OCI-LY1 (cell line): ENCODE measurements at regions not wholly inside any gene's neighbourhood (a gene's known extent, or its start where the extent isn't known, plus 50 kb on each side); places are given as distances from the start of the nearest gene placed in this dataset.

Experiments used
- H2AFZ ChIP-seq: fragments of 200-600 bp; sonication (generic), shearing (Covaris generic); 2 replicates; pipeline ENCODE4 v1.6.0; 2014; ENCODE audit warnings: antibody characterized with exemption, mild to moderate bottlenecking, low read length
- H3F3A ChIP-seq: fragments of 200-600 bp; sonication (generic), shearing (Covaris generic); 2 replicates; pipeline ENCODE4 v1.6.0; 2014; ENCODE audit warnings: mild to moderate bottlenecking, antibody characterized with exemption, low read length, moderate library complexity; ENCODE audit not compliant: insufficient read depth
- H3K27ac ChIP-seq: fragments of 200-600 bp; sonication (generic); 2 replicates; pipeline ENCODE4 v1.5.1; 2014; ENCODE audit warnings: low read length, mixed run types, mild to moderate bottlenecking, low read depth; ENCODE audit not compliant: poor library complexity, severe bottlenecking
- H3K27me3 ChIP-seq: fragments of 200-600 bp; sonication (generic); 2 replicates; pipeline ENCODE4 v1.6.0; 2014; ENCODE audit warnings: antibody characterized with exemption, mild to moderate bottlenecking, low read length, moderate library complexity; ENCODE audit not compliant: insufficient read depth
- H3K36me3 ChIP-seq: fragments of 200-600 bp; sonication (generic); 2 replicates; pipeline ENCODE4 v1.6.1; 2014; ENCODE audit warnings: mild to moderate bottlenecking, antibody characterized with exemption, low read length, moderate library complexity, mixed read lengths; ENCODE audit not compliant: insufficient read depth
- H3K4me1 ChIP-seq: fragments of 200-600 bp; sonication (generic); 2 replicates; pipeline ENCODE4 v1.5.1; 2014; ENCODE audit warnings: mild to moderate bottlenecking, low read length, moderate library complexity; ENCODE audit not compliant: insufficient read depth, severe bottlenecking
- H3K4me2 ChIP-seq: fragments of 200-600 bp; sonication (generic), shearing (Covaris generic); 2 replicates; pipeline ENCODE4 v1.6.1; 2014; ENCODE audit warnings: low read length
- H3K4me3 ChIP-seq: fragments of 200-600 bp; sonication (generic); 2 replicates; pipeline ENCODE4 v1.5.1; 2014; ENCODE audit warnings: low read length, low read depth, mild to moderate bottlenecking, mixed read lengths; ENCODE audit not compliant: poor library complexity, severe bottlenecking
- H3K79me2 ChIP-seq: fragments of 200-600 bp; shearing (Covaris generic); 2 replicates; pipeline ENCODE4 v1.6.1; 2016; ENCODE audit warnings: mixed run types, low read length, mixed read lengths; ENCODE audit not compliant: insufficient read depth
- H3K9ac ChIP-seq: fragments of 200-600 bp; sonication (generic), shearing (Covaris generic); 2 replicates; pipeline ENCODE4 v1.6.1; 2014; ENCODE audit warnings: mild to moderate bottlenecking, low read length, mixed read lengths
- H3K9me2 ChIP-seq: fragments of 200-600 bp; sonication (generic), shearing (Covaris generic); 2 replicates; pipeline ENCODE4 v1.6.1; 2014; ENCODE audit warnings: low read depth, mild to moderate bottlenecking, low read length, mixed read lengths
- H3K9me3 ChIP-seq: fragments of 200-600 bp; shearing (Covaris generic); 2 replicates; pipeline ENCODE4 v1.6.1; 2014; ENCODE audit warnings: low read length, mixed read lengths
- H4K20me1 ChIP-seq: fragments of 200-600 bp; sonication (generic), shearing (Covaris generic); 2 replicates; pipeline ENCODE4 v1.6.0; 2016; ENCODE audit warnings: mild to moderate bottlenecking, low read length; ENCODE audit not compliant: insufficient read depth
- CTCF ChIP-seq: fragments of 200-600 bp; sonication (generic), shearing (Covaris generic); IDR thresholded peaks from 2 replicates; pipeline ENCODE4 v1.5.1; 2017; ENCODE audit warnings: mild to moderate bottlenecking, antibody characterized with exemption, low read length, moderate library complexity, mixed read lengths
- EZH2 ChIP-seq: fragments of 200-600 bp; sonication (generic), shearing (Covaris generic); IDR thresholded peaks from 2 replicates; pipeline ENCODE4 v1.8.0; 2017; ENCODE audit warnings: borderline replicate concordance, mixed run types, mild to moderate bottlenecking, antibody characterized with exemption, low read length, moderate library complexity, mixed read lengths

GRCh38 chr11:27757953-27758352, 57.7 kb upstream of the BDNF start:
- no peak overlapping the region for H3K4me3 ChIP-seq
- H3K9ac ChIP-seq, result no peak overlapping the region
- TF ChIP-seq EZH2, result no peak
- no peak for TF ChIP-seq CTCF
- H3K9me3 ChIP-seq, result no peaks in the 10 kb centered on the region
- H4K20me1 ChIP-seq, result no peaks in the 10 kb centered on the region
- no peaks in the 10 kb centered on the region for H3K9me2 ChIP-seq
- no peaks in the 10 kb centered on the region for H3K36me3 ChIP-seq
- no peak overlapping the region for H2AFZ ChIP-seq
- H3K27ac ChIP-seq, result no peak overlapping the region
- no peak overlapping the region for H3K4me2 ChIP-seq
- no peaks in the 10 kb centered on the region for H3K4me1 ChIP-seq
- H3F3A ChIP-seq, result no peaks in the 10 kb centered on the region
- no peaks in the 10 kb centered on the region for H3K27me3 ChIP-seq
- no peaks in the 10 kb centered on the region for H3K79me2 ChIP-seq

GRCh38 chr11:27754035-27755017, 54.1 kb upstream of the BDNF start:
- Histone ChIP-seq H3K27ac (no peak overlapping the region), H4K20me1 (no peaks in the 10 kb centered on the region), H3F3A (no peaks in the 10 kb centered on the region), H3K9me2 (no peaks in the 10 kb centered on the region), H3K4me1 (no peaks in the 10 kb centered on the region), H3K4me2 (no peak overlapping the region), H3K27me3 (no peaks in the 10 kb centered on the region), H3K9me3 (no peaks in the 10 kb centered on the region), H3K79me2 (no peaks in the 10 kb centered on the region), H2AFZ (no peak overlapping the region), H3K9ac (no peak overlapping the region), H3K36me3 (no peaks in the 10 kb centered on the region), H3K4me3 (no peak overlapping the region)
- TF ChIP-seq CTCF, result no peak
- no peak for TF ChIP-seq EZH2
